ENCODE measurements at regions not wholly inside any gene's neighbourhood (a gene's known extent, or its start where the extent isn't known, plus 50 kb on each side); places are given as distances from the start of the nearest gene placed in this dataset.

- DNase-seq = no peak
Measured at GRCh38 chr13:105655046-105655445, 880.4 kb downstream of the EFNB2 start.

GRCh38 chr13:105643966-105644365 is 891.5 kb downstream of the EFNB2 start:
- DNase-seq = no peak

GRCh38 chr13:105642511-105642958 is 892.9 kb downstream of the EFNB2 start:
- no peak for DNase-seq

- DNase-seq = no peak
Measured at GRCh38 chr13:105641121-105641520, 894.3 kb downstream of the EFNB2 start.

DNA sequence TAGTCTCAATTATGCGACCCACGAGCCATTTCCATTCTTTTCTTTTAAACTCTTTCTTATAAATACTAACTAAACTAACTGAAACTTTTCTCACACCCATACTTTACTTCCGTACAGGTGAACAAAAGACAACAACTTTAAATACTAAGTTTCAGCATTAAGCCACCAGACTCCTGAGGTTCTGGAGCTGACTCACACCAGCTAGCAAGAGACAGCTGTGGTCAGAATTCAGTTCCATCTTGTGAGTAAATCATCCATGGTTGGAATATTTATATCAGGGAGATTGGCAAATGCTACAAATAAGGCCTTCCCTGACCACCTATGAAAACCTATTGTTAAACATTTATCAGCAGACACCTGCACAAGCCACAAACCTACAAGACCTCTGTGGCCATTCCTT is 897.0 kb downstream of the EFNB2 start:
- DNase-seq = no peak

GRCh38 chr13:105634059-105634458 is 901.4 kb downstream of the EFNB2 start:
- DNase-seq = no peak

DNA sequence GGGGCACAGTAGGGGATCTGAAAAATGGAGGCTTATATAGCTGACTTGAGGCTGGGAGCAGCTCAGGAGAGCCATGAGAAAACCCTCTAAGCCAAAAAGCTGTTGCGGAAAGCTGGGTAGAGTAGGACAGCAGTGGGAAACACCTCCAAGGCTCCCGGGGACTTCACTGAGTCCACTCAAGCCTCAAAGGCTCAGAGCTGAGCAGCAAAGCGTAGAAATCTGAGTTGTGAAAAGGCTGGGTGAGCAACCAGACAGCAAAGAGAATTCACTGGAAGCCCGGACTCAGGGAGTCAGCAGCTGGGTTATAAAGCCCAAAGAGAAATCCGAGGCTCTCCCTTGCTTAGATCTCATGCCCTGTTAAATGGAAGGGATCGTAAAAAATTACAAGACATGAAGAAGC is 905.0 kb downstream of the EFNB2 start:
- no peak for DNase-seq

DNA sequence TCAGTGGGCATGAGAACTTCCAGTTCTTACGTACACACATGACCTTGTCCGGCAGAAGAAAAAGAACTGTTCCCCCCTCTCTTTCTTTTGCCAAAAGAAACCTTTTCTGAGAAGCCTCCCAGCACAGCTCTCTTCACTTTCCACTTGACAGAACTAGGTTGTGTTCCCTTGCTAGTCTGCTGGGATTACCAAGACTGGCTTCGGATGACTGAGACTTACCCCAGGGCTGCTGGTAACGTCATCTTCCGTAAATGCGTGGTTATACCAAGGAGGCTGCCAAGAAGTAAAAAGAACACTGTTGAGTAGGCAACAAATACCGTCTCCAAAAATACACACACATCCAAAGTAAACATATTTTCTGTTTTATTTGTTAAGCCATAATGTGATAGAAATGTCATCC is 908.2 kb downstream of the EFNB2 start:
- DNase-seq = no peak

GRCh38 chr13:105625691-105626090 is 909.8 kb downstream of the EFNB2 start:
- DNase-seq = no peak

GRCh38 chr13:105616333-105617075 is 919.0 kb downstream of the EFNB2 start:
- no peak for DNase-seq

GRCh38 chr13:105612541-105612940 is 922.9 kb downstream of the EFNB2 start:
- no peak for DNase-seq

GRCh38 chr13:105611424-105611823 is 924.0 kb downstream of the EFNB2 start:
- DNase-seq = no peak

GRCh38 chr13:105608104-105608503 is 927.4 kb downstream of the EFNB2 start:
- no peak for DNase-seq

GRCh38 chr13:105607426-105607825 is 928.0 kb downstream of the EFNB2 start:
- no peak for DNase-seq

GRCh38 chr13:105607016-105607415 is 928.4 kb downstream of the EFNB2 start:
- DNase-seq = no peak

- no peak for DNase-seq
Measured at GRCh38 chr13:105602956-105603670, 932.3 kb downstream of the EFNB2 start.

DNA sequence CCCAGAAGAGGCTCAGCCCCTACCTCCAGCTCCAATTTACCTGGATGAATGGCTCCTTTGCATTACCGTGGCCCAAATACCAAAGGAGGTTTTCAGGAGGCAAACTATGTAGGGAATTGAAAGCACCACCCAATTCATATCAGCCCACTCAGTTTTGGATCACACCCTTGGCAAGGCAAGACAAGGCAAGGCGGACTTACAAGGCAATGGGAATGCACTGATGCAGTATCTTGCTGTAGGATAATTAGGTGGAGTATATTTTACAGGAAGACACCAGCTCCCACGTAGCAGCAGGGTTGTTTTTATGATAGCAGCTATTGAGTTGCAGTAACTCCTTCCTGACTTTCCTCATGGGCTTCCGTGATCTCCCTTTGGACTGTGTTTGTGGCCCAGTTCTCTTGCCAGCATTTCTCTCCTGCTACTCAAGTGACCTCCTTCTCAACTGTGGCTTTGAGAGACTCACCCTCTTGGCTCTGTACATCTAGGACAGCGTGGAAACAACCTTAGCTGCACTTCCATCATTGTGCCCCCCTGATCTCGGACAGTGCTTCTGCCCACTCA is 935.9 kb downstream of the EFNB2 start:
- DNase-seq = no peak

GRCh38 chr13:105598529-105598928 is 936.9 kb downstream of the EFNB2 start:
- DNase-seq = no peak

DNA sequence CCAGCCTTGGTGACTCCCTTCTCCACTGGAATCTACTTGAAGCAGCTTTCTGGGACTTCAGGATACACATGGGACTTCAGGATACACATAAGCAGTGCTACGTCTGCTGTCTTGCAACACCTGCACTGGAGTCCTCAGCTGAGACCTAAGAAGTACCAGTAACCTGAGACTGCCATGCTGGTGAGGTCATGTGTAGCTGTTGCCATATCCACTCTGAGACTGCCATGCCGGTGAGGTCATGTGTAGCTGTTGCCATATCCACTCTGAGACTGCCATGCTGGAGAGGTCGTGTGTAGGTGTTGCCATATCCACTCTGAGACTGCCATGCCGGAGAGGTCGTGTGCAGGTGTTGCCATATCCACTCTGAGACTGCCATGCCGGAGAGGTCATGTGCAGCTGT is 937.9 kb downstream of the EFNB2 start:
- no peak for DNase-seq

DNA sequence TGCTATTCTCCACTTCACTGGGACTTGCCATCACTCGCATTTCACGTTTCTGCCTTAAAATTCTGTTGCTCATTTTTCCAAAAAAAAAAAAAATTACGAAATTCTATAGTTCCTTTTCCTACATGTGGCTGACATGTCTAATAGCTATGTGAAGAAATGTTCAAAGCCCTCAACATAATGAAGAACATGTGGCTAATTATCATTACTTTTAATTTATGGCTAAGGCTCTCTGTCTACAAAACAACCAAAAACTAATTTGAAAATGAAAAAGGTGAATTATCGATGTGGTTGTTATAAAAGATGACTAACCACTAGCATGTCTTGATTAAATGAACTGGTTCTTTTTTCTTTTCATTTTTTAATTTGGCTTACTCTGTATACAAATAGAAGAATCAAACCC is 940.0 kb downstream of the EFNB2 start:
- DNase-seq = no peak

- no peak for DNase-seq
Measured at GRCh38 chr13:105591277-105591676, 944.2 kb downstream of the EFNB2 start.

DNA sequence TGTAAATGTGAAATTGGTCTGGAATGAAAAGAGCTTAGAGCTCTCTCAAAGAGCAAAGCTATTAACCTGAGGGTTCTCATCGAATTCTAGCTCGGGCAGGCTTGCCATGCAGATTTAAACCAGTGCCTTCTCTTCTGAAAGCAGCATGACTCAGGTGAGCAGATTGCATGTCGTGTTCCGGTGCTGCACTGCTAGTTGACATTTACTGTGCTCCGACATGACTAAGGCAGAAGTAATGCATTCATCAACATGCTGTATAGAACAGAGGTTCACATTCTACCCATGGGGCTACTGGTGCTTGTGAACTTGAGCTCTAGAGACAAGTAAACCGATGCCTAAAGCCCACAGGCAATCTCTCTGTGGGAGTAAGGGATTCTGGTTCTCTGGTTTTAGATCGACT is 947.7 kb downstream of the EFNB2 start:
- no peak for DNase-seq

DNA sequence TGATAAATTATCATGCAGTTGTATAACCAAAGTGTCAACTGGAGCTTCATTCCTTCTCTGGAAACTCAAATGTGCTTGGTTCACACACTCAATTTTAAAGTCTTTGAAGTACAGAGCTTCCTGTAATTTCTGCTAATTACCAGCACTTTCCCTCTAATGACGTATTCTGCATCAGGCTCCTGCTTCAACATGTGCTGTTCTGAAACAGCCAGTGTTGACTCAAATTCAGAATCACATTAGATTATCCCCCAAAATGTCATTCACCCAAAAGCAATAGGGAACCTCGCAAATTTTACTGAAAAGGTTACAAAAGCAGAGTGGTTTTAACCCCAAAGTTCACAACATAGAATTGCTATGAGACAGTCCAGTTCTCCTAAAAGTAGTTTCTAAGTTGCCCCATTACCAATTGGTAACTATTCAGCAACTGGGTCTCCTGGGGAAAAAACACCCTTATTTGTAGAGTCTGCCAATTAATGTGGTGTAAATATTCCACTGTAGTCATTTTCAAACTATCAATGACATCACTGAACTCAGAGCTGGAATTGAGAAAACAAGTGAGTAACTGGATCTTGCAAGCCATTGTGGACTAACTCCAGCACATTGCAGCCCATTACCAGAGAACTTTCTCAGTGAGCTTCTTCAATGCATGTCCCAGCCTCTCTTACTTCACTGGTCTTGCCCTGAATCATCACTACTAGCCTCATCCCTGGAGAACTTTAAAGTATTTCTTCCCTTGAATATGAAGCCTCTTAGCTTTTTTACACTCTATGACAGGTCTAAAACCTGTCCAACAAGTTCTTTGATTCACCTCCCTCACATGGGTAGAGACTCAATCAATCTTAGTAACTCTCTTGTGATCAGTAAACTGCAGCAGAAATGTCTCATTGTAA is 955.4 kb downstream of the EFNB2 start:
- no peak for DNase-seq

Measured in activated CD8-positive, alpha-beta memory T cell treated with anti-CD3 and anti-CD28 coated beads for 24 hours (primary cell).